PFSK-1 (cell line): ENCODE measurements at regions not wholly inside any gene's neighbourhood (a gene's known extent, or its start where the extent isn't known, plus 50 kb on each side); places are given as distances from the start of the nearest gene placed in this dataset.

Source experiments
- FOXP2 ChIP-seq: optimal IDR thresholded peaks from 2 replicates; pipeline ENCODE3; 2011; ENCODE audit warnings: borderline replicate concordance, control low read depth, inconsistent platforms; ENCODE audit not compliant: insufficient read depth; ENCODE audit errors: extremely low read length, extremely low read depth
- POLR2AphosphoS5 ChIP-seq: IDR thresholded peaks from 2 replicates; pipeline ENCODE4 v1.6.1; 2012; ENCODE audit warnings: low read depth, mild to moderate bottlenecking, control low read depth, low read length, moderate library complexity
- REST ChIP-seq, 2 experiments: IDR thresholded peaks; 2 replicates each; pipeline versions ENCODE4 v1.6.1 to v1.8.0; 2011 to 2012; ENCODE audit warnings: low read depth in 2 of 2, low read length in 2 of 2, control low read depth in 1 of 2, inconsistent platforms in 1 of 2, mild to moderate bottlenecking in 1 of 2, moderate library complexity in 1 of 2; ENCODE audit not compliant: insufficient read depth in 1 of 2
- SIN3A ChIP-seq: IDR thresholded peaks from 2 replicates; pipeline ENCODE4 v1.6.1; 2012; ENCODE audit warnings: mild to moderate bottlenecking, low read length, moderate library complexity, borderline replicate concordance; ENCODE audit not compliant: insufficient read depth
- TAF1 ChIP-seq: IDR thresholded peaks from 2 replicates; pipeline ENCODE4 v1.6.1; 2012; ENCODE audit warnings: low read length, control low read depth, borderline replicate concordance; ENCODE audit not compliant: insufficient read depth

- no peak for TF ChIP-seq REST (IDR thresholded peaks at IDR 0.05; ENCODE audit: insufficient read depth in 1 of 2, low read depth in 2 of 2, low read length in 2 of 2)
- TF ChIP-seq POLR2AphosphoS5, result no peak
- TF ChIP-seq SIN3A, result no peak
- no peak for TF ChIP-seq FOXP2
- no peak for TF ChIP-seq TAF1
These were observed 133.2 kb upstream of the LY86 start for GRCh38 chr6:6455272-6455671.

- no peak for TF ChIP-seq POLR2AphosphoS5
- no peak for TF ChIP-seq REST (IDR thresholded peaks at IDR 0.05; ENCODE audit: insufficient read depth in 1 of 2, low read depth in 2 of 2, low read length in 2 of 2)
- TF ChIP-seq FOXP2, result no peak
- no peak for TF ChIP-seq SIN3A
- TF ChIP-seq TAF1, result no peak
These were observed 130.3 kb upstream of the LY86 start for GRCh38 chr6:6458172-6458571.

- no peak for TF ChIP-seq TAF1
- no peak for TF ChIP-seq FOXP2
- no peak for TF ChIP-seq REST (IDR thresholded peaks at IDR 0.05; ENCODE audit: insufficient read depth in 1 of 2, low read depth in 2 of 2, low read length in 2 of 2)
- TF ChIP-seq POLR2AphosphoS5, result no peak
- TF ChIP-seq SIN3A, result no peak
These were observed 128.1 kb upstream of the LY86 start for GRCh38 chr6:6460416-6460815.

GRCh38 chr6:6461138-6461537 lies 127.4 kb upstream of the LY86 start:
- TF ChIP-seq FOXP2 (no peak), SIN3A (no peak), REST (IDR thresholded peaks at IDR 0.05; ENCODE audit: insufficient read depth in 1 of 2, low read depth in 2 of 2, low read length in 2 of 2) (no peak), POLR2AphosphoS5 (no peak), TAF1 (no peak)
